OCI-M2 (cell line): ENCODE measurements at regions not wholly inside any gene's neighbourhood (a gene's known extent, or its start where the extent isn't known, plus 50 kb on each side); places are given as distances from the start of the nearest gene placed in this dataset.
"Not testable (repeated sequence)": the region's sequence is repeated elsewhere in the genome, so short reads cannot be mapped to it uniquely, and the experiment has no call there.

Experiments used
- DNase-seq: peaks from one replicate; lab custom pipeline; 2025; ENCODE audit not compliant: unreplicated experiment; lab: John Stamatoyannopoulos, UW

- no peak for DNase-seq
These were observed 593.7 kb upstream of the LUZP2 start for GRCh38 chr11:23903044-23903704.

GRCh38 chr11:23919455-23919854 lies 577.4 kb upstream of the LUZP2 start:
- no peak for DNase-seq

- DNase-seq, result no peak
These were observed 573.5 kb upstream of the LUZP2 start for GRCh38 chr11:23923357-23923756.

- no peak for DNase-seq
These were observed 572.6 kb upstream of the LUZP2 start for GRCh38 chr11:23924226-23924625.

- no peak for DNase-seq
These were observed 565.4 kb upstream of the LUZP2 start for GRCh38 chr11:23931443-23931842.

GRCh38 chr11:23932485-23932898 lies 564.4 kb upstream of the LUZP2 start:
- DNase-seq, result no peak

- no peak for DNase-seq
These were observed 563.1 kb upstream of the LUZP2 start for GRCh38 chr11:23933721-23934120.

GRCh38 chr11:23934671-23935270 lies 562.1 kb upstream of the LUZP2 start:
- DNase-seq, result not testable (repeated sequence)

- DNase-seq, result not testable (repeated sequence)
These were observed 554.6 kb upstream of the LUZP2 start for GRCh38 chr11:23942117-23942815.

GRCh38 chr11:23944923-23945322 lies 551.9 kb upstream of the LUZP2 start:
- no peak for DNase-seq

GRCh38 chr11:23947883-23948282 lies 549.0 kb upstream of the LUZP2 start:
- no peak for DNase-seq

- no peak for DNase-seq
These were observed 548.0 kb upstream of the LUZP2 start for GRCh38 chr11:23948851-23949250.

- DNase-seq, result no peak
These were observed 542.7 kb upstream of the LUZP2 start for GRCh38 chr11:23953951-23954710.

GRCh38 chr11:23954730-23955129 lies 542.1 kb upstream of the LUZP2 start:
- no peak for DNase-seq

GRCh38 chr11:23956586-23956985 lies 540.3 kb upstream of the LUZP2 start:
- DNase-seq, result no peak

GRCh38 chr11:23957314-23957713 lies 539.5 kb upstream of the LUZP2 start:
- DNase-seq, result no peak

GRCh38 chr11:23959462-23959861 lies 537.4 kb upstream of the LUZP2 start:
- DNase-seq, result no peak

GRCh38 chr11:23961503-23962338 lies 535.1 kb upstream of the LUZP2 start:
- no peak for DNase-seq

- DNase-seq, result no peak
These were observed 523.6 kb upstream of the LUZP2 start for GRCh38 chr11:23973244-23973643.

GRCh38 chr11:23974051-23974450 lies 522.8 kb upstream of the LUZP2 start:
- DNase-seq, result no peak

- DNase-seq, result no peak
These were observed 522.3 kb upstream of the LUZP2 start for GRCh38 chr11:23974601-23975000.
